NCI-H2029 (cell line): ENCODE measurements at regions not wholly inside any gene's neighbourhood (a gene's known extent, or its start where the extent isn't known, plus 50 kb on each side); places are given as distances from the start of the nearest gene placed in this dataset.

ENCODE experiments used
- DNase-seq: peaks from one replicate; lab custom pipeline; 2025; lab: John Stamatoyannopoulos, UW

GRCh38 chr1:58430421-58431275 is 115.9 kb downstream of the OMA1 start:
- no peak for DNase-seq

GRCh38 chr1:58426918-58427317 is 119.6 kb downstream of the OMA1 start:
- DNase-seq: no peak

GRCh38 chr1:58422436-58422835 is 124.1 kb downstream of the OMA1 start:
- DNase-seq: no peak

- no peak for DNase-seq
Measured at GRCh38 chr1:58418283-58419228, 128.0 kb downstream of the OMA1 start.

- no peak for DNase-seq
Measured at GRCh38 chr1:58412071-58412580, 134.4 kb downstream of the OMA1 start.

- DNase-seq: no peak
Measured at GRCh38 chr1:58409890-58410289, 136.6 kb downstream of the OMA1 start.

- no peak for DNase-seq
Measured at GRCh38 chr1:58409336-58409735, 137.2 kb downstream of the OMA1 start.

GRCh38 chr1:58406301-58407071 is 140.0 kb downstream of the OMA1 start:
- no peak for DNase-seq

GRCh38 chr1:58405660-58406059 is 140.9 kb downstream of the OMA1 start:
- no peak for DNase-seq

- DNase-seq: no peak
Measured at GRCh38 chr1:58403894-58404293, 142.6 kb downstream of the OMA1 start.

- no peak for DNase-seq
Measured at GRCh38 chr1:58402444-58402843, 144.1 kb downstream of the OMA1 start.

- no peak for DNase-seq
Measured at GRCh38 chr1:58401991-58402390, 144.5 kb downstream of the OMA1 start.

- no peak for DNase-seq
Measured at GRCh38 chr1:58399176-58399575, 147.3 kb downstream of the OMA1 start.

- DNase-seq: no peak
Measured at GRCh38 chr1:58398714-58399113, 147.8 kb downstream of the OMA1 start.

GRCh38 chr1:58397187-58397820 is 149.2 kb downstream of the OMA1 start:
- no peak for DNase-seq

- DNase-seq: no peak
Measured at GRCh38 chr1:58396150-58396549, 150.4 kb downstream of the OMA1 start.

- DNase-seq: no peak
Measured at GRCh38 chr1:58395355-58395754, 151.2 kb downstream of the OMA1 start.

- no peak for DNase-seq
Measured at GRCh38 chr1:58392083-58392482, 154.4 kb downstream of the OMA1 start.

GRCh38 chr1:58391514-58391913 is 155.0 kb downstream of the OMA1 start:
- DNase-seq: no peak

- DNase-seq: no peak
Measured at GRCh38 chr1:58391056-58391455, 155.5 kb downstream of the OMA1 start.

- DNase-seq: no peak
Measured at GRCh38 chr1:58390091-58390490, 156.4 kb downstream of the OMA1 start.
